OCI-LY1 (cell line): ENCODE measurements at regions not wholly inside any gene's neighbourhood (a gene's known extent, or its start where the extent isn't known, plus 50 kb on each side); places are given as distances from the start of the nearest gene placed in this dataset.

Experiments
- H2AFZ ChIP-seq: fragments of 200-600 bp; sonication (generic), shearing (Covaris generic); 2 replicates; pipeline ENCODE4 v1.6.0; 2014; ENCODE audit warnings: antibody characterized with exemption, mild to moderate bottlenecking, low read length
- H3F3A ChIP-seq: fragments of 200-600 bp; sonication (generic), shearing (Covaris generic); 2 replicates; pipeline ENCODE4 v1.6.0; 2014; ENCODE audit warnings: mild to moderate bottlenecking, antibody characterized with exemption, low read length, moderate library complexity; ENCODE audit not compliant: insufficient read depth
- H3K27ac ChIP-seq: fragments of 200-600 bp; sonication (generic); 2 replicates; pipeline ENCODE4 v1.5.1; 2014; ENCODE audit warnings: low read length, mixed run types, mild to moderate bottlenecking, low read depth; ENCODE audit not compliant: poor library complexity, severe bottlenecking
- H3K27me3 ChIP-seq: fragments of 200-600 bp; sonication (generic); 2 replicates; pipeline ENCODE4 v1.6.0; 2014; ENCODE audit warnings: antibody characterized with exemption, mild to moderate bottlenecking, low read length, moderate library complexity; ENCODE audit not compliant: insufficient read depth
- H3K36me3 ChIP-seq: fragments of 200-600 bp; sonication (generic); 2 replicates; pipeline ENCODE4 v1.6.1; 2014; ENCODE audit warnings: mild to moderate bottlenecking, antibody characterized with exemption, low read length, moderate library complexity, mixed read lengths; ENCODE audit not compliant: insufficient read depth
- H3K4me1 ChIP-seq: fragments of 200-600 bp; sonication (generic); 2 replicates; pipeline ENCODE4 v1.5.1; 2014; ENCODE audit warnings: mild to moderate bottlenecking, low read length, moderate library complexity; ENCODE audit not compliant: insufficient read depth, severe bottlenecking
- H3K4me2 ChIP-seq: fragments of 200-600 bp; sonication (generic), shearing (Covaris generic); 2 replicates; pipeline ENCODE4 v1.6.1; 2014; ENCODE audit warnings: low read length
- H3K4me3 ChIP-seq: fragments of 200-600 bp; sonication (generic); 2 replicates; pipeline ENCODE4 v1.5.1; 2014; ENCODE audit warnings: low read length, low read depth, mild to moderate bottlenecking, mixed read lengths; ENCODE audit not compliant: poor library complexity, severe bottlenecking
- H3K79me2 ChIP-seq: fragments of 200-600 bp; shearing (Covaris generic); 2 replicates; pipeline ENCODE4 v1.6.1; 2016; ENCODE audit warnings: mixed run types, low read length, mixed read lengths; ENCODE audit not compliant: insufficient read depth
- H3K9ac ChIP-seq: fragments of 200-600 bp; sonication (generic), shearing (Covaris generic); 2 replicates; pipeline ENCODE4 v1.6.1; 2014; ENCODE audit warnings: mild to moderate bottlenecking, low read length, mixed read lengths
- H3K9me2 ChIP-seq: fragments of 200-600 bp; sonication (generic), shearing (Covaris generic); 2 replicates; pipeline ENCODE4 v1.6.1; 2014; ENCODE audit warnings: low read depth, mild to moderate bottlenecking, low read length, mixed read lengths
- H3K9me3 ChIP-seq: fragments of 200-600 bp; shearing (Covaris generic); 2 replicates; pipeline ENCODE4 v1.6.1; 2014; ENCODE audit warnings: low read length, mixed read lengths
- H4K20me1 ChIP-seq: fragments of 200-600 bp; sonication (generic), shearing (Covaris generic); 2 replicates; pipeline ENCODE4 v1.6.0; 2016; ENCODE audit warnings: mild to moderate bottlenecking, low read length; ENCODE audit not compliant: insufficient read depth
- CTCF ChIP-seq: fragments of 200-600 bp; sonication (generic), shearing (Covaris generic); IDR thresholded peaks from 2 replicates; pipeline ENCODE4 v1.5.1; 2017; ENCODE audit warnings: mild to moderate bottlenecking, antibody characterized with exemption, low read length, moderate library complexity, mixed read lengths
- EZH2 ChIP-seq: fragments of 200-600 bp; sonication (generic), shearing (Covaris generic); IDR thresholded peaks from 2 replicates; pipeline ENCODE4 v1.8.0; 2017; ENCODE audit warnings: borderline replicate concordance, mixed run types, mild to moderate bottlenecking, antibody characterized with exemption, low read length, moderate library complexity, mixed read lengths

DNA sequence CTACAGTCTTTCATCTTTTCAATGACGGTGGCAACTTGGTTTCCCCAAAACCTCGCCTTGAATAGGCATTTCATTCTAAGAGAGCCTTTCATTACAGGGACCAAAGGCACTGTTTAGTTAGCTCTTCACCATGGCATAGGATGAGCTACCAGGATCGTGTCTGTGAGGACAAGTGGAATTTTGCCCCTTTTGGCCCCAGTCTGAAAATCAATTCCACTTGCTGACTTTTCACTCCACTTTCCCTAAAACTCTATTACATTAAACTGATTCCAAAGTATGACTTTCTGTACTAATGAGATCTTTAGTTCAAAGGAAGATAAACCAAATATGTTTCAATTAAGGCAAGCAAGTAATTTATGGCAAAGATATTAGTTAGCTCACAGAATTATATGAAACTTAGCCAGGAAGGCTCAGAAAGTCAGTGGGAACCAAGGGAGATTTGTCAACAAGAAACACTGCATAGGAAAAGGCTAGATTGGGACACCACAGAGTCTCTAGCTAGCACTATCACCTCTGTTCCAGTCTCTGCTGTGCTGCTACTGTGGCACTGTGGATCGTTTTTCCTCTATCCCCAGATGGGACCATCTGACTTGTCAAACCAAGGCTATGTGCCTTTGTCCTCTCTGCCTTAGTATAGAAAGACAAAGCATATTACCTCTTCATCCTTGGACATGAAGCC is 145.6 kb downstream of the SLC7A11 start:
- Histone ChIP-seq H3K27me3 (no peaks in the 10 kb centered on the region), H3K4me2 (no peak overlapping the region), H3K36me3 (no peaks in the 10 kb centered on the region), H3K9ac (no peak overlapping the region), H3K79me2 (no peaks in the 10 kb centered on the region), H3K9me2 (no peaks in the 10 kb centered on the region), H3K27ac (no peak overlapping the region), H2AFZ (no peak overlapping the region), H3K9me3 (no peaks in the 10 kb centered on the region), H3F3A (no peaks in the 10 kb centered on the region), H4K20me1 (no peaks in the 10 kb centered on the region), H3K4me1 (no peaks in the 10 kb centered on the region), H3K4me3 (no peak overlapping the region)
- TF ChIP-seq CTCF: no peak
- no peak for TF ChIP-seq EZH2

DNA sequence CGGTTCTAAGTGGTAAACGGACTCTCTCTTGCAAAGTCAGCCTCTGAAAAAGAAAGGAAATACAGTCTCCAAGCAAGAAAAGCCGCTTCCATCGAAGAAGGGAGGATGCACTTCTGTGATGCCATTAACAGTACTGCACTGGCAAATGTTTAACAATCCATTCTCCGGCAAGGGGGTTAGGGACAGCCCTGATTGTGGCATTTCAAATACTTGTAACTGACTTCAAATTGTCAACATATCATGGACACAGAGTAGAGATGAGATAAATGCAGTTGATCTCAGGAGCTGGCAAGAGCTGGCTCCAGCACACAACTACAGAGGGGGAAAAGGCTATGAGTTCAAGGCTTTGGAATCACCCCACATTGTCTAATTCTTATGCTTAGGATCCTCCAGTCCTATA is 146.8 kb downstream of the SLC7A11 start:
- no peak overlapping the region for H3K4me3 ChIP-seq
- no peak overlapping the region for H3K9ac ChIP-seq
- no peaks in the 10 kb centered on the region for H3K79me2 ChIP-seq
- no peaks in the 10 kb centered on the region for H3F3A ChIP-seq
- no peaks in the 10 kb centered on the region for H3K4me1 ChIP-seq
- H3K9me3 ChIP-seq: no peaks in the 10 kb centered on the region
- H3K27me3 ChIP-seq: no peaks in the 10 kb centered on the region
- no peaks in the 10 kb centered on the region for H4K20me1 ChIP-seq
- H3K9me2 ChIP-seq: no peaks in the 10 kb centered on the region
- H3K36me3 ChIP-seq: no peaks in the 10 kb centered on the region
- no peak overlapping the region for H2AFZ ChIP-seq
- TF ChIP-seq EZH2: no peak
- TF ChIP-seq CTCF: no peak
- no peak overlapping the region for H3K27ac ChIP-seq
- H3K4me2 ChIP-seq: no peak overlapping the region

DNA sequence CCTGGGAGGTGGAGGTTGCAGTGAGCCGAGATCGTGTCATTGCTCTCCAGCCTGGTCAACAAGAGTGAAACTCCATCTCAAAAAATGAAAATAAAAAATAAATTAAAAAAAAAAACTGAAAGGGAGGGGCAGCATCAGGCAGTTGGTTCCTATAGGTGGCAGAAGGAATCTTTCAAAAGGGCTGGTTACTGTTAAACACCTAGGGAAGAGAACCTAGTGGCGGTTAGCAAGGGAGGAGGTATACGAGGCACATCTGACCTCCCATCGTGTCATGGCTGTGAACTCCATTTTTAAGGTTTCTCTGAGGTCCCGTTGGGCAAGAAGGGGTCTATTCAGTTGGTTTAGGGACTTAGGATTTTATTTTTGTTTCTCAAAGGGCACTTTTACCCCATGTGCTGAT is 150.1 kb downstream of the SLC7A11 start:
- no peak overlapping the region for H3K9ac ChIP-seq
- no peaks in the 10 kb centered on the region for H3K9me2 ChIP-seq
- H3F3A ChIP-seq: no peaks in the 10 kb centered on the region
- no peaks in the 10 kb centered on the region for H4K20me1 ChIP-seq
- H3K27me3 ChIP-seq: no peaks in the 10 kb centered on the region
- no peak overlapping the region for H3K4me3 ChIP-seq
- no peak overlapping the region for H3K27ac ChIP-seq
- no peaks in the 10 kb centered on the region for H3K4me1 ChIP-seq
- no peaks in the 10 kb centered on the region for H3K9me3 ChIP-seq
- no peak overlapping the region for H3K4me2 ChIP-seq
- no peak overlapping the region for H2AFZ ChIP-seq
- H3K36me3 ChIP-seq: no peaks in the 10 kb centered on the region
- H3K79me2 ChIP-seq: no peaks in the 10 kb centered on the region
- TF ChIP-seq EZH2 (no peak), CTCF (no peak)
